ENCODE measurements at regions not wholly inside any gene's neighbourhood (a gene's known extent, or its start where the extent isn't known, plus 50 kb on each side); places are given as distances from the start of the nearest gene placed in this dataset.

- TF ChIP-seq POLR2AphosphoS5 (IDR thresholded peaks at IDR 0.05; ENCODE audit: borderline replicate concordance, low read depth, low read length), result no peak
- TF ChIP-seq EZH2 (IDR thresholded peaks at IDR 0.05), result no peak
Measured at GRCh38 chr17:74099442-74100340, 103.8 kb upstream of the RPL38 start.

All from SK-N-MC (cell line).